ENCODE measurements at regions not wholly inside any gene's neighbourhood (a gene's known extent, or its start where the extent isn't known, plus 50 kb on each side); places are given as distances from the start of the nearest gene placed in this dataset.

DNA sequence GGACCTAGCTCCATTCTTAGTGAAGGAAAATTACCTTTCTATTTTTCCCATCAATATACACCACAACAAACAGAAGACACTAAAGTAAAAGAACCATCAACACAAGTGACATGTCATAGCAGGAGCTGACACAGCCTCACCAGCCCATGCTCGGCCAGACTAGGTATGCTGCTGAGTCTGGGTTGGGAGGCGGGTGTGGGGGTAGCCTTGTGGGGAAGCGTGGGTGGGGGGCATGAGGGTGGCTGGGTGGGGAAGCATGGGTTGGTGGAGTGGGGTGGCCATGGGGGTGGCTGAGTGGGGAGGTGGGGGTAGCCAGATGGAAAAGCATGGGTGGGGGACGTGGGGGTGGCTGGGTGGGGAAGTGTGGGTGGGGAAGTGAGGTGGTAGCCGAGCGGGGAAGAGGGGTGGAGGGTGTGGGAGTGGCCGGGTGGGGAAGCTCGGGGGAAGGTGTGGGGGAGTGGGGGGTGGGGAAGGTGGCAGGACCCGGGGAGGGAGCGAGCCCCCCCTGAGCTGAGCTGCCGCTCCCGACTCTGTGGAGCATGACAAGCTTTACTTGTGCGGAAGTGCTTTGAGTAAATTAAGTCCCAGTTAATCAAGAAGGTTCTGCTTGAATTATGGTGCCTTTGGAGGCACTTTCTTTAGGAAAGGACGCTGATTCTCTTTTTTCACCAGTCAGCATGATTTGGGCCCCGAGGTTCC lies 294.6 kb upstream of the ZNF32 start:
- no TSS peak for BruUV-seq (replicated peaks)
- Histone ChIP-seq H3K79me2 (ENCODE audit: insufficient read depth, low read length) (no peaks in the 10 kb centered on the region), H3K9ac (ENCODE audit: low read length) (no peak overlapping the region), H3K36me3 (ENCODE audit: control insufficient read depth in 1 of 2, insufficient read depth in 2 of 2, low read length in 2 of 2) (no peaks in the 10 kb centered on the region), H3K27ac (ENCODE audit: low read depth, low read length) (no peak overlapping the region), H3K4me1 (ENCODE audit: control insufficient read depth in 1 of 2, insufficient read depth in 2 of 2, low read length in 2 of 2) (no peaks in the 10 kb centered on the region), H3K9me2 (ENCODE audit: insufficient read depth) (no peaks in the 10 kb centered on the region), H4K20me1 (ENCODE audit: insufficient read depth) (no peaks in the 10 kb centered on the region), H3K9me3 (ENCODE audit: control insufficient read depth in 1 of 2, insufficient read depth in 1 of 2, low read depth in 1 of 2, low read length in 2 of 2) (no peaks in the 10 kb centered on the region), H3K4me2 (ENCODE audit: low read length) (no peak overlapping the region), H3K4me3 (replicated peaks in 1 of 2; ENCODE audit: low read depth in 1 of 2, low read length in 2 of 2) (no peak overlapping the region), H2AFZ (ENCODE audit: low read depth, low read length, poor library complexity, severe bottlenecking) (no peak overlapping the region), H3K27me3 (ENCODE audit: insufficient read depth, low read length) (no peaks in the 10 kb centered on the region; the same call in 1 of the 2 replicates)
- ChIA-PET POLR2A (no interaction called here), CTCF (interaction anchor here (0.6 kb wide), 1 partner anchor 58 kb away, joined by 6 read pairs; no protein-coding TSS in a partner anchor), RAD21 (ENCODE audit: low non-redundant PET in 1 of 2, low total read pairs in 2 of 2, uncharacterized antibody in 2 of 2, unreplicated experiment in 2 of 2) (no interaction called here)
- DNase-seq (ENCODE audit: low read depth, low spot score) (no peak), ATAC-seq (no peak)
- intact Hi-C loops (cut with micrococcal nuclease), result no loop called here
- TF ChIP-seq EZH2 (IDR thresholded peaks at IDR 0.05) (no peak), CBX3 (IDR thresholded peaks at IDR 0.05; ENCODE audit: low read depth) (no peak), ZFX (IDR thresholded peaks at IDR 0.05) (no peak), TCF7L2 (IDR thresholded peaks at IDR 0.05; ENCODE audit: borderline replicate concordance, extremely low read depth, insufficient read depth, insufficient read length) (no peak), ZNF274 (IDR thresholded peaks at IDR 0.05; ENCODE audit: low read depth, low read length) (no peak), EGR1 (IDR thresholded peaks at IDR 0.05; ENCODE audit: low read depth) (no peak), SRF (IDR thresholded peaks at IDR 0.05; ENCODE audit: low read depth) (no peak), SP1 (IDR thresholded peaks at IDR 0.05; ENCODE audit: low read depth) (no peak), POLR2AphosphoS5 (IDR thresholded peaks at IDR 0.05; ENCODE audit: low read depth, low read length) (no peak), FOSL1 (IDR thresholded peaks at IDR 0.05; ENCODE audit: low read depth) (no peak), YY1 (IDR thresholded peaks at IDR 0.05; ENCODE audit: extremely low read depth, insufficient replicate concordance, low read depth, low read length) (no peak), JUND (IDR thresholded peaks at IDR 0.05) (no peak)
- TF ChIP-seq, protein P1, sequence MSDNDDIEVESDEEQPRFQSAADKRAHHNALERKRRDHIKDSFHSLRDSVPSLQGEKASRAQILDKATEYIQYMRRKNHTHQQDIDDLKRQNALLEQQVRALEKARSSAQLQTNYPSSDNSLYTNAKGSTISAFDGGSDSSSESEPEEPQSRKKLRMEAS (IDR thresholded peaks at IDR 0.05), result no peak
- TF ChIP-seq, protein P2, sequence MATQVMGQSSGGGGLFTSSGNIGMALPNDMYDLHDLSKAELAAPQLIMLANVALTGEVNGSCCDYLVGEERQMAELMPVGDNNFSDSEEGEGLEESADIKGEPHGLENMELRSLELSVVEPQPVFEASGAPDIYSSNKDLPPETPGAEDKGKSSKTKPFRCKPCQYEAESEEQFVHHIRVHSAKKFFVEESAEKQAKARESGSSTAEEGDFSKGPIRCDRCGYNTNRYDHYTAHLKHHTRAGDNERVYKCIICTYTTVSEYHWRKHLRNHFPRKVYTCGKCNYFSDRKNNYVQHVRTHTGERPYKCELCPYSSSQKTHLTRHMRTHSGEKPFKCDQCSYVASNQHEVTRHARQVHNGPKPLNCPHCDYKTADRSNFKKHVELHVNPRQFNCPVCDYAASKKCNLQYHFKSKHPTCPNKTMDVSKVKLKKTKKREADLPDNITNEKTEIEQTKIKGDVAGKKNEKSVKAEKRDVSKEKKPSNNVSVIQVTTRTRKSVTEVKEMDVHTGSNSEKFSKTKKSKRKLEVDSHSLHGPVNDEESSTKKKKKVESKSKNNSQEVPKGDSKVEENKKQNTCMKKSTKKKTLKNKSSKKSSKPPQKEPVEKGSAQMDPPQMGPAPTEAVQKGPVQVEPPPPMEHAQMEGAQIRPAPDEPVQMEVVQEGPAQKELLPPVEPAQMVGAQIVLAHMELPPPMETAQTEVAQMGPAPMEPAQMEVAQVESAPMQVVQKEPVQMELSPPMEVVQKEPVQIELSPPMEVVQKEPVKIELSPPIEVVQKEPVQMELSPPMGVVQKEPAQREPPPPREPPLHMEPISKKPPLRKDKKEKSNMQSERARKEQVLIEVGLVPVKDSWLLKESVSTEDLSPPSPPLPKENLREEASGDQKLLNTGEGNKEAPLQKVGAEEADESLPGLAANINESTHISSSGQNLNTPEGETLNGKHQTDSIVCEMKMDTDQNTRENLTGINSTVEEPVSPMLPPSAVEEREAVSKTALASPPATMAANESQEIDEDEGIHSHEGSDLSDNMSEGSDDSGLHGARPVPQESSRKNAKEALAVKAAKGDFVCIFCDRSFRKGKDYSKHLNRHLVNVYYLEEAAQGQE (IDR thresholded peaks at IDR 0.05; ENCODE audit: low read depth), result no peak
- TF ChIP-seq, protein P3, sequence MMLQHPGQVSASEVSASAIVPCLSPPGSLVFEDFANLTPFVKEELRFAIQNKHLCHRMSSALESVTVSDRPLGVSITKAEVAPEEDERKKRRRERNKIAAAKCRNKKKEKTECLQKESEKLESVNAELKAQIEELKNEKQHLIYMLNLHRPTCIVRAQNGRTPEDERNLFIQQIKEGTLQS (IDR thresholded peaks at IDR 0.05), result no peak
- TF ChIP-seq, protein P4, sequence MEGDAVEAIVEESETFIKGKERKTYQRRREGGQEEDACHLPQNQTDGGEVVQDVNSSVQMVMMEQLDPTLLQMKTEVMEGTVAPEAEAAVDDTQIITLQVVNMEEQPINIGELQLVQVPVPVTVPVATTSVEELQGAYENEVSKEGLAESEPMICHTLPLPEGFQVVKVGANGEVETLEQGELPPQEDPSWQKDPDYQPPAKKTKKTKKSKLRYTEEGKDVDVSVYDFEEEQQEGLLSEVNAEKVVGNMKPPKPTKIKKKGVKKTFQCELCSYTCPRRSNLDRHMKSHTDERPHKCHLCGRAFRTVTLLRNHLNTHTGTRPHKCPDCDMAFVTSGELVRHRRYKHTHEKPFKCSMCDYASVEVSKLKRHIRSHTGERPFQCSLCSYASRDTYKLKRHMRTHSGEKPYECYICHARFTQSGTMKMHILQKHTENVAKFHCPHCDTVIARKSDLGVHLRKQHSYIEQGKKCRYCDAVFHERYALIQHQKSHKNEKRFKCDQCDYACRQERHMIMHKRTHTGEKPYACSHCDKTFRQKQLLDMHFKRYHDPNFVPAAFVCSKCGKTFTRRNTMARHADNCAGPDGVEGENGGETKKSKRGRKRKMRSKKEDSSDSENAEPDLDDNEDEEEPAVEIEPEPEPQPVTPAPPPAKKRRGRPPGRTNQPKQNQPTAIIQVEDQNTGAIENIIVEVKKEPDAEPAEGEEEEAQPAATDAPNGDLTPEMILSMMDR (IDR thresholded peaks at IDR 0.05 in 2 of 3, conservative IDR thresholded peaks at IDR 0.05 in 1 of 3; ENCODE audit: borderline replicate concordance in 1 of 3, insufficient read depth in 1 of 3, low read depth in 2 of 3, low read length in 2 of 3), result no peak
- TF ChIP-seq, protein P5, sequence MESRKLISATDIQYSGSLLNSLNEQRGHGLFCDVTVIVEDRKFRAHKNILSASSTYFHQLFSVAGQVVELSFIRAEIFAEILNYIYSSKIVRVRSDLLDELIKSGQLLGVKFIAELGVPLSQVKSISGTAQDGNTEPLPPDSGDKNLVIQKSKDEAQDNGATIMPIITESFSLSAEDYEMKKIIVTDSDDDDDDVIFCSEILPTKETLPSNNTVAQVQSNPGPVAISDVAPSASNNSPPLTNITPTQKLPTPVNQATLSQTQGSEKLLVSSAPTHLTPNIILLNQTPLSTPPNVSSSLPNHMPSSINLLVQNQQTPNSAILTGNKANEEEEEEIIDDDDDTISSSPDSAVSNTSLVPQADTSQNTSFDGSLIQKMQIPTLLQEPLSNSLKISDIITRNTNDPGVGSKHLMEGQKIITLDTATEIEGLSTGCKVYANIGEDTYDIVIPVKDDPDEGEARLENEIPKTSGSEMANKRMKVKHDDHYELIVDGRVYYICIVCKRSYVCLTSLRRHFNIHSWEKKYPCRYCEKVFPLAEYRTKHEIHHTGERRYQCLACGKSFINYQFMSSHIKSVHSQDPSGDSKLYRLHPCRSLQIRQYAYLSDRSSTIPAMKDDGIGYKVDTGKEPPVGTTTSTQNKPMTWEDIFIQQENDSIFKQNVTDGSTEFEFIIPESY (IDR thresholded peaks at IDR 0.05; ENCODE audit: extremely low read depth, insufficient replicate concordance, low read length), result no peak

Measured in HCT116 (cell line).